GM21381 (cell line): ENCODE measurements at regions not wholly inside any gene's neighbourhood (a gene's known extent, or its start where the extent isn't known, plus 50 kb on each side); places are given as distances from the start of the nearest gene placed in this dataset.

Experiments used
- ATAC-seq: cut with Tn5 transposase; IDR thresholded peaks from one replicate; pipeline ENCODE4 v1.9.1; 2021; ENCODE audit warnings: mild to moderate bottlenecking, moderate library complexity; ENCODE audit not compliant: unreplicated experiment

GRCh38 chr7:79877874-79878465 is 256.7 kb upstream of the GNAI1 start:
- ATAC-seq: no peak

GRCh38 chr7:79876848-79877252 is 257.8 kb upstream of the GNAI1 start:
- ATAC-seq: no peak

GRCh38 chr7:79874797-79875196 is 259.8 kb upstream of the GNAI1 start:
- ATAC-seq: no peak

DNA sequence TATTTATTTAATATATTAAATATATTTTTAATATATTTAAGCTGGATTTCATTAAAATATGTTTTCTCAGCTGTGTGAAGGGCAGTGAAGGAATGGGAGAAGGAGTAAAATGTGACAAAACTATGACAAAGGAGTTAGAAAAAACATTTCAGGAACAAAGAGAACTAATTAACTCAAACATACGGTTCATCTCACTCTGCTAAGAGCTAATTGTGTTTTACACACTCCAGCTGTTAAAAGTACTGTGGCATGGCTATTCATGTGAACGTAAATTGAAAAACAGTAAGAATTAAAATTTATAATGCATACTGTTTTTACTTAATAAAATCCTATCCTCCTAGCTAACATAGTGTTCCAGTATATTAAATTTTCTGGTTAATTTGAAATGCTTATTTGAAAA is 262.5 kb upstream of the GNAI1 start:
- ATAC-seq: no peak

DNA sequence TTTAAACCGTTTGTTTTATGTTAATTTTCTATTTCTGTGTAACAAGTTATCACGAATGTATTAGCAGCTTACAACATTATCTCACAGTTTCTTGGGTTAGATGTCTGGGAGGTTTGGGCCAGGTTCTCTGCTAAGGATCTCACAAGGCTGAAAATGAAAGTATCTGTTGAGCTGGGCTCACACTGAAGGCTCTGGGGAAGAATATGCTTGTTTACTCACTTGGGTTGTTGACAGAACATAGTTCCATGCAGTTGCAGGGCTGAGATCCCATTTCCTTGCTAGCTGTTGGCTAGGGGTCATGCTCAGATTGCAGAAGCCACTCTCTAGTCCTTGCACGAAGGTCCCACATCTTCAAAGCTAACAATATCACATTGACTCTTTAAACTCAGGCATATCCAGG is 266.6 kb upstream of the GNAI1 start:
- ATAC-seq: no peak

GRCh38 chr7:79862447-79863210 is 272.0 kb upstream of the GNAI1 start:
- ATAC-seq: no peak

DNA sequence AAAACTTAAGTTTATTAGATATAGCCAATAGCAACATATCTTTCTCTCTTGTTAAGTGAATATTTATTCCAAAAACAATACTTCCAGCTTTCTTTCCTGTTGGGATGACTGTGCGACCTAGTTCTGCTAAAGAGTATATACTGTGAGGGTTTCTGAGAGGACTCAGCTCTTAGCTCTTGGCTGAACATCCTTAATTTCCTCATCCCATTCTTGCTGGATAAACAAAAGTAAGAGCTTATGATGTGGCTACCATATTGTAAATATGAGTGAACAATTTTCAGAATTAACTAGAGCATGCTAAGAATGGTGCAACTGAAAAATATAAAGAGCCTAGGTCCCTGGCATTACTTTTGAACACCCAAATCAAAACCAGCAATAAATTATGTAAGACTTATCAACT is 279.5 kb upstream of the GNAI1 start:
- no peak for ATAC-seq

- ATAC-seq: no peak
Observed at GRCh38 chr7:79854621-79855020, 280.0 kb upstream of the GNAI1 start.

DNA sequence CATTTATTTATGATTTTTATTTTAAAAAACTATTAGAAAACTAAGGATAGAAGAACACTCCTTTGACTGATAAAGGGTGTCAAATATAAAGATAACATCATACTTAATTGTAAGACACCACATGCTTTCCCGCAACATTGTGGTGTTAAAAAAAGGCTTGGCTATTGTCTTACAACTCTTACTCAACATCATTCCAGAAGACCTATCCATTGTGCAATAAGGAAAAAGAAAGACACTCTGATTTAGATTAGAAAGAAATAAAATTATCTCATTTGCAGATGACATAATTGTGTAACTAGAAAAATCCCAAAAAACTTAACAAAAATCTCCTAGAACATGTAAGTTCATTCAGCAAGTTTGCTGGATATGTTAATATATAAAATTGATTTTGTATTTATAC is 296.7 kb upstream of the GNAI1 start:
- ATAC-seq: no peak

GRCh38 chr7:79833616-79834015 is 301.0 kb upstream of the GNAI1 start:
- ATAC-seq: no peak

- ATAC-seq: no peak
Observed at GRCh38 chr7:79828866-79829265, 305.8 kb upstream of the GNAI1 start.

- ATAC-seq: no peak
Observed at GRCh38 chr7:79823246-79823951, 311.2 kb upstream of the GNAI1 start.

GRCh38 chr7:79822620-79823240 is 311.9 kb upstream of the GNAI1 start:
- ATAC-seq: no peak

DNA sequence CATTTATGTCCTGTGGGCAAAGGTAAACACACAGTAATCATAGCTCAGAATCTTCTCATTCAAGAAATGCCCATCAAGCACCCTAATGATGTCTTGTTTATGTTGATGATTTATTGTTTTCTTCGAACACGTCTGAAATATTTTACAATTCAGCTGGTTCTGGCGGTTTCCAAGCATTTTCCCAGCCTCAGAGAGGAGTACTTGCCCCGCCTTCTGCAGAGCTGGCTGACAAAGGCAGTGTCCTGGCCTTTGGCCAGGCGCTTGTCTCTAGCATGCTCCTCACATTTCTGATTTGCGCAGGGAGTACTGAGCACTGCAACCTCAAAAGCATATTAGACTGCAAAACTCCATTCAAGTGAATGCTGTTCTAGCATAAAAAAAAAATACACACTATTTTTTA is 314.2 kb upstream of the GNAI1 start:
- ATAC-seq: no peak

DNA sequence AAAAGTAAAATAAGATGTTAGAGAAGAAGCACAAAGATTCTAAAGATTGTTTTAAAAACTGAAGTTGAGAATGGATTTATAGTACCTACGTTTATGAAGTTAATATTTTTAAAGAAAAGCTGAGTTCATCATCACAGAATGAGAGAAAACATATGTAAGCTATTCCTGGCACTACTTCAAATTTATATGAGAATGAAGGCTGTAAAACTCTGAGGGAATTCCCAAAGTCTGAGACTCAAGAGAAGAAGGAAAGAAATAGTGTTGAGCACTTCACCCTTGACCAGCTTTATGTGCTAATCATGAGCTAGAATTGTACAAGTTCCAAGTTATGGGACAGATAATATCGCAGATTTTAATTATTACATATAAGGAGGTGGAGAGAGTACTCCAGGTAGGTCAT is 323.7 kb upstream of the GNAI1 start:
- no peak for ATAC-seq

- ATAC-seq: no peak
Observed at GRCh38 chr7:79806161-79806734, 328.4 kb upstream of the GNAI1 start.

GRCh38 chr7:79790656-79791262 is 337.3 kb upstream of the MAGI2 start:
- ATAC-seq: no peak

DNA sequence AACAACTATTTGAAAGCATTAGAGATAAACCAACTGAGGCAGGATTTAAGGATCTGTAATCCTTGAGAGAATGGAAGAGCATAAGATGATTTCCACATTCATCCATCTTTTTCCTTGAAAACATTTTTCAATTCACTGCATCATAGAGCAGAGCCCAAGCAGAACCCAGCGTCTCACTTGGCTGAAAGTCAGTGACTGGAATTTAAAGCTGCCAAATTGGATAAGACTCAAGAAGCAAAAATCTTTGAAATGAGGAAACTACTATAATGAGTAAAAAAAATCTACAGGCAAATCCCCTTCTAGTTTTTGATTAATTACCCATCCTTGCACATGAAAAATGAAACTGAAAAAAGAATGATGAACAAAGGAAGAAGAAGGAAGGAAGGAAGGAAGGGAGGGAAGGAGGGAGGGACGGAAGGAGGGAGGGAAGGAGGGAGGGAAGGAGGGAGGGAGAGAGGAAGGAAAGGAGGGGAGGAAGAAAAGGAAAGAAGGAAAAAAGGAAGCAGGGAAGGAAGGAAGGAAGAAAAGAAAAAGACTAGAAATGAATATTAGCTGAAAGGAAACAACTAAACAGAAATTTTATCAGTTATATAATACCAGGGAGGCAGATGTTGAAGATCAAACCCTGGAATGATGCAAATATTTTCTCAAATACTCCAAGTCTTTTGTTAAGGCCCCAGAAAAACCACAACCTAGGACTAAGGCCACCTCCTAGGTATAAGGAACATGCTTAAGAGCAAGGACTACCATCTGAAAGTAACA is 336.3 kb upstream of the MAGI2 start:
- ATAC-seq: no peak

GRCh38 chr7:79787623-79788022 is 334.2 kb upstream of the MAGI2 start:
- no peak for ATAC-seq

DNA sequence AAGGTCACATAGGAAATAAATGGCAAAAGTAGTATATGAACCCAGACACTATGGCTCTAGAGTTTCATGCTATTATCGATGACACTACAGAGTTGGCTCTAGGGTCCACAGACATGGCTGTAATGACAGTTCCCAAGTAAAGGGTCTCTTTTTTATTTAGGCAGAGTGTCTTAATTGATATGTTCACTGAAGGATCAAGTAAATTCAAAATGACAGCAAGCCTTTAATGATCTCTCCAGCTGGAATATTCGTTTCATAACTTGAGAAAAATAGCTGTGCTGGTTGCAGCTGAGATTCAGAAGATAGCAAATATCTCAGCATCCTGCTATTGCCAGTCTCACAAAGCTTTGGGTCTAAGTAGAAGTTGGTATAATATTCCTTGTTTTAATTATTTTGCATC is 333.6 kb upstream of the MAGI2 start:
- no peak for ATAC-seq
